ENCODE measurements at regions not wholly inside any gene's neighbourhood (a gene's known extent, or its start where the extent isn't known, plus 50 kb on each side); places are given as distances from the start of the nearest gene placed in this dataset.

DNA sequence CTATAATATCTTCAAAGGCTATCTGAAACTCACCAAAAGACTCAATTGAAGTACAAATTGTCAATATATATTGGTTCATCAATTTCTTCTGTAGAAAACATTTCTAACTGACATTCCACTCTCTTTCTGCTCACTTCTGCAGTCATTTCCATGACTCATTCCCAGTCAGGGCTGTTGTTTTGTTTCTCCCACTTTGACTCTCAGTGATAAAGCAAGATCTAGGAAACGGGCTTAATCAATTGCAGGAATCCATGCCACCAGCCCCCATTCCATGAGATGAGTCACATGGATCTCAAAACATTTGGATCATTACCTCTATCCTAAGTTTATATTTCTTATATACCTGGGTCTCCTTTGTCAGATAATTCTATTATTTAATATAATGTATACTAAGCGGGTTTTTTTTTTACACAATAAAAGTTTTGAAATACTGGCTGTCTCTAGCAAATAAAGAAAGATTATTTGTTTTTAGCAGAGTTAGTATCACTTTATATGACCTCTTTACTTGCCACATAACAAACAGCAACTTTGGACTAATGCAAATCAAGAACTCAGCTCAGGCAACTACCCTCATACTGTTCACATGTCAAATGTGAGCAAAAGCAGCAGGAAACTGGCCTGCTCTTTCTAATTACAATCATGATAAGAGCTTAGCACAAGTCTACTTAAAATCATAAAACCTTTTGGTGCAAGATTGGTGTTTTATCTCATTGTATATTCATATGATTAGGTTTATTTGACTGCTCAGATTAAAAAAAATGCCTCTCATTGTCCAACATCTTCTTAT is 251.1 kb upstream of the PIK3C3 start:
- Histone ChIP-seq H3K27me3 (no peaks in the 10 kb centered on the region), H3K36me3 (no peaks in the 10 kb centered on the region), H3K9me3 (no peaks in the 10 kb centered on the region), H3K4me3 (no peak overlapping the region), H3K27ac (no peak overlapping the region), H3K4me1 (no peaks in the 10 kb centered on the region)
- in situ Hi-C loops (cut with MboI; ENCODE audit: low pct_ligation_motif_present in 1 of 4, low pct_unique_long_range_greater_than_20kb in 1 of 4, low sequenced_read_pairs in 3 of 4) = no loop called here
- TF ChIP-seq POLR2AphosphoS5 (IDR thresholded peaks at IDR 0.05) = no peak
- no peak for DNase-seq
- intact Hi-C loops (cut with DNase I; ENCODE audit: low total_unique reads) = no loop called here
- whole genome bisulfite sequencing, 2 donors (ENCODE audit: low coverage in 1 of 2) = 50 to 66% methylated on average over 2 of the region's 2 CpGs

DNA sequence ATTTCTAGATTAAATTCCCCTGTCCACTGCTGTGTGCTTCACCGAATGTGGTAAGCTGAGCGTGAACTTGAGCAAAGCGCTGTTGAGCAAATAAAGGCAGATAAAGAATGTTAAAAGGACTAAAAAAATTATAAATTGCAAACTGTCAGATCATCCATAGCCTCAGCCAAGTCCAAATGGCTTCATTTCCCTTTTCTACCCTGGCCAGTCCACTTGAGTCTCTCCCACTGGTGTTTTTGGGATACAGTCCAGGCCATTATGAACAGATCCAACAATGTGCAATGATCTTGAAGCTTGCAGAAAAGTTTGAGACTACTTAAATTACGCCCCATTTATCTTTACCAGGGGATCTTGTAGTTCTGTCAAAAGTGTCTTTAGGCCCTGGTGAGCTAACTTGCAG is 254.6 kb upstream of the PIK3C3 start:
- H3K36me3 ChIP-seq = no peaks in the 10 kb centered on the region
- WGBS, 2 donors (ENCODE audit: low coverage in 1 of 2) = 52 to 73% methylated on average over 2 to 4 of the region's 4 CpGs
- no peak for TF ChIP-seq POLR2AphosphoS5 (IDR thresholded peaks at IDR 0.05)
- no peak for TF ChIP-seq POLR2A (IDR thresholded peaks at IDR 0.05)
- no peak for TF ChIP-seq EP300 (IDR thresholded peaks at IDR 0.05; ENCODE audit: low read depth)
- TF ChIP-seq, protein P1, sequence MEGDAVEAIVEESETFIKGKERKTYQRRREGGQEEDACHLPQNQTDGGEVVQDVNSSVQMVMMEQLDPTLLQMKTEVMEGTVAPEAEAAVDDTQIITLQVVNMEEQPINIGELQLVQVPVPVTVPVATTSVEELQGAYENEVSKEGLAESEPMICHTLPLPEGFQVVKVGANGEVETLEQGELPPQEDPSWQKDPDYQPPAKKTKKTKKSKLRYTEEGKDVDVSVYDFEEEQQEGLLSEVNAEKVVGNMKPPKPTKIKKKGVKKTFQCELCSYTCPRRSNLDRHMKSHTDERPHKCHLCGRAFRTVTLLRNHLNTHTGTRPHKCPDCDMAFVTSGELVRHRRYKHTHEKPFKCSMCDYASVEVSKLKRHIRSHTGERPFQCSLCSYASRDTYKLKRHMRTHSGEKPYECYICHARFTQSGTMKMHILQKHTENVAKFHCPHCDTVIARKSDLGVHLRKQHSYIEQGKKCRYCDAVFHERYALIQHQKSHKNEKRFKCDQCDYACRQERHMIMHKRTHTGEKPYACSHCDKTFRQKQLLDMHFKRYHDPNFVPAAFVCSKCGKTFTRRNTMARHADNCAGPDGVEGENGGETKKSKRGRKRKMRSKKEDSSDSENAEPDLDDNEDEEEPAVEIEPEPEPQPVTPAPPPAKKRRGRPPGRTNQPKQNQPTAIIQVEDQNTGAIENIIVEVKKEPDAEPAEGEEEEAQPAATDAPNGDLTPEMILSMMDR (IDR thresholded peaks at IDR 0.05) = no peak
- H3K4me1 ChIP-seq = no peaks in the 10 kb centered on the region
- in situ Hi-C loops (cut with MboI; ENCODE audit: low pct_ligation_motif_present in 1 of 4, low pct_unique_long_range_greater_than_20kb in 1 of 4, low sequenced_read_pairs in 3 of 4) = no loop called here
- H3K27me3 ChIP-seq = no peaks in the 10 kb centered on the region
- DNase-seq = no peak
- no peak overlapping the region for H3K27ac ChIP-seq
- H3K4me3 ChIP-seq = no peak overlapping the region
- intact Hi-C loops (cut with DNase I; ENCODE audit: low total_unique reads) = no loop called here
- H3K9me3 ChIP-seq = no peaks in the 10 kb centered on the region

DNA sequence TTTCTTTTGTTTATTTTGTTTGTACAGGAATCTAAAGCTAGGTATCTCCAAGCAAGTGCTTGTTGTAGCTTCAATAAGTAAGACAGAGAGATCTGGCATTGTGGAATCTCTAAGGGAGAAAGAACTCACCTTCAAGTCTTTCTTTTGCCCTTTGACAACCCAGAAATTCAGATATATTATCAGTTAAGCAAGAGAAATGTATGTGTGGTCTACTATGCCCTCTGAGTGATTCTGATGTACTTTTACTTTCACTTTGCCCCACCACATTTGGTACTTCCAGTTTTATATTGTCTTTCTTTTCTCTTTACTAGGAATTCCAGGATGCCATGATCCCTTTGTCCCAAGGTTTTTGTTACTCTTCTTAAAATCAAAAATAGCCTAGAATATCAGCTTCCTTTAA is 259.6 kb upstream of the PIK3C3 start:
- H3K27ac ChIP-seq = no peak overlapping the region
- no peak for DNase-seq
- H3K27me3 ChIP-seq = no peaks in the 10 kb centered on the region
- H3K9me3 ChIP-seq = no peaks in the 10 kb centered on the region
- H3K4me3 ChIP-seq = no peak overlapping the region
- no peak for TF ChIP-seq EP300 (IDR thresholded peaks at IDR 0.05; ENCODE audit: low read depth)
- TF ChIP-seq POLR2AphosphoS5 (IDR thresholded peaks at IDR 0.05) = no peak
- TF ChIP-seq POLR2A (IDR thresholded peaks at IDR 0.05) = no peak
- TF ChIP-seq, protein P1 (IDR thresholded peaks at IDR 0.05) = no peak
- in situ Hi-C loops (cut with MboI; ENCODE audit: low pct_ligation_motif_present in 1 of 4, low pct_unique_long_range_greater_than_20kb in 1 of 4, low sequenced_read_pairs in 3 of 4) = no loop called here
- no peaks in the 10 kb centered on the region for H3K4me1 ChIP-seq
- H3K36me3 ChIP-seq = no peaks in the 10 kb centered on the region
- intact Hi-C loops (cut with DNase I; ENCODE audit: low total_unique reads) = loop anchor here (2.0 kb wide), 1 partner anchor 37 kb away; no protein-coding TSS in a partner anchor

DNA sequence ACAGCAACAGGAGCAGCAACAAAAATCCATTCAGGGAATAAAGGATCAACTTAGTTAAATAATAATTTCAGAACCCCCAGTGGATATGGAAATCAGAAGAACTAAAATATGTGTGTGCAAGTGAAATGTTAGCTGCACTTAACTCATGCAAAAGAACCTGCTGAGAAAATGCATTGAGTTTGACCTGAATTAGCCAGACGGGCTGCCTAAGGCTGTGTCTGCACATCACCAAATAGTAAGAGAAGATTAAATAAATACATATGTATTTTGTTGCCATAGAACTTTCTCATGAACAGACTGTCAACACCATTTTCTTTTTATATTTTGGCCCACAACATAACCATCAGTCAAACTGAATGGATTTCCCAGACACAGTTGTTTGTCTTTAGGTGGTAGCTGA is 262.0 kb upstream of the PIK3C3 start:
- Histone ChIP-seq H3K9me3 (no peaks in the 10 kb centered on the region), H3K4me3 (no peak overlapping the region), H3K27me3 (no peaks in the 10 kb centered on the region), H3K27ac (no peak overlapping the region), H3K36me3 (no peaks in the 10 kb centered on the region), H3K4me1 (no peaks in the 10 kb centered on the region)
- in situ Hi-C loops (cut with MboI; ENCODE audit: low pct_ligation_motif_present in 1 of 4, low pct_unique_long_range_greater_than_20kb in 1 of 4, low sequenced_read_pairs in 3 of 4) = no loop called here
- DNase-seq = no peak
- TF ChIP-seq, protein P1 (IDR thresholded peaks at IDR 0.05) = no peak
- TF ChIP-seq POLR2AphosphoS5 (IDR thresholded peaks at IDR 0.05) (no peak), POLR2A (IDR thresholded peaks at IDR 0.05) (no peak), EP300 (IDR thresholded peaks at IDR 0.05; ENCODE audit: low read depth) (no peak)
- intact Hi-C loops (cut with DNase I; ENCODE audit: low total_unique reads) = no loop called here
- 83 to 87% methylated on average over 1 of the region's 1 CpG for WGBS, 2 donors (ENCODE audit: low coverage in 1 of 2)
